Kidney epithelial cell (primary cell): ENCODE measurements at regions not wholly inside any gene's neighbourhood (a gene's known extent, or its start where the extent isn't known, plus 50 kb on each side); places are given as distances from the start of the nearest gene placed in this dataset.

Experiments used
- DNase-seq: peaks from one replicate; pipeline ENCODE4 v3.0.0-alpha.2; 2010; ENCODE audit warnings: low read depth
- H3K27me3 ChIP-seq: 2 replicates; pipeline ENCODE4 v1.6.0; 2011; ENCODE audit warnings: low read length; ENCODE audit not compliant: control insufficient read depth, insufficient read depth
- H3K36me3 ChIP-seq: 2 replicates; pipeline ENCODE4 v1.5.1; 2011; ENCODE audit warnings: low read length; ENCODE audit not compliant: control insufficient read depth, insufficient read depth
- H3K4me3 ChIP-seq: 2 replicates; pipeline ENCODE4 v1.5.1; 2011; ENCODE audit warnings: low read depth, mild to moderate bottlenecking, control low read depth, low read length
- CTCF ChIP-seq: IDR thresholded peaks from 2 replicates; pipeline ENCODE4 v1.5.1; 2011; ENCODE audit warnings: mild to moderate bottlenecking, moderate library complexity, low read length, control low read depth, inconsistent platforms; ENCODE audit not compliant: insufficient read depth, poor library complexity, severe bottlenecking

GRCh38 chr9:129353697-129354336 is 175.8 kb upstream of the IER5L start:
- no peaks in the 10 kb centered on the region for H3K36me3 ChIP-seq
- TF ChIP-seq CTCF = no peak
- H3K4me3 ChIP-seq = no peak overlapping the region
- no peaks in the 10 kb centered on the region for H3K27me3 ChIP-seq
- no peak for DNase-seq

- no peak for DNase-seq
- Histone ChIP-seq H3K36me3 (no peaks in the 10 kb centered on the region), H3K4me3 (peak overlapping the region; percentile 42), H3K27me3 (no peaks in the 10 kb centered on the region)
- TF ChIP-seq CTCF = no peak
Measured at GRCh38 chr9:129352146-129352865, 174.2 kb upstream of the IER5L start.

GRCh38 chr9:129351642-129352145 is 173.6 kb upstream of the IER5L start:
- H3K27me3 ChIP-seq = no peaks in the 10 kb centered on the region
- DNase-seq = no peak
- peak overlapping the region; percentile 42 for H3K4me3 ChIP-seq
- no peak for TF ChIP-seq CTCF
- H3K36me3 ChIP-seq = no peaks in the 10 kb centered on the region

- H3K27me3 ChIP-seq = no peaks in the 10 kb centered on the region
- DNase-seq = no peak
- no peak for TF ChIP-seq CTCF
- no peaks in the 10 kb centered on the region for H3K36me3 ChIP-seq
- no peak overlapping the region for H3K4me3 ChIP-seq
Measured at GRCh38 chr9:129351058-129351641, 173.1 kb upstream of the IER5L start.

GRCh38 chr9:129350143-129350935 is 172.3 kb upstream of the IER5L start:
- no peak overlapping the region for H3K4me3 ChIP-seq

More at GRCh38 chr9:129350143-129350935, 172.3 kb upstream of the IER5L start:
- DNase-seq = no peak
- Histone ChIP-seq H3K27me3 (no peaks in the 10 kb centered on the region), H3K36me3 (no peaks in the 10 kb centered on the region)
- TF ChIP-seq CTCF = no peak
